Endothelial cell of umbilical vein (primary cell): ENCODE measurements at regions not wholly inside any gene's neighbourhood (a gene's known extent, or its start where the extent isn't known, plus 50 kb on each side); places are given as distances from the start of the nearest gene placed in this dataset.

Experiments used
- BruUV-seq: library from RNA; stranded (reverse); fragments of 400-500 nt; replicated peaks from 2 replicates; lab custom pipeline; 2021; lab: Mats Ljungman, UMichigan
- CTCF ChIA-PET: fragments of 300-600, 350-600 bp; sonication (Branson Sonifier 250); formaldehyde crosslinking; loops from one replicate; lab custom pipeline; 2021; ENCODE audit warnings: antibody characterized with exemption, inconsistent platforms; lab: Charles Lee
- POLR2A ChIA-PET: fragments of 300-600, 350-600 bp; sonication (Branson Sonifier 250); formaldehyde crosslinking; loops from one replicate; lab custom pipeline; 2021; ENCODE audit warnings: antibody characterized with exemption, inconsistent platforms; lab: Charles Lee
- DNase-seq: peaks from one replicate; pipeline ENCODE4 v3.0.0-alpha.2; 2011; ENCODE audit warnings: low read depth, low spot score
- FAIRE-seq: peaks from 2 replicates; lab custom pipeline; 2011; peaks lifted over from hg19 to GRCh38; lab: Jason Lieb, UNC
- H2AFZ ChIP-seq: 2 replicates; pipeline ENCODE4 v1.6.0; 2012; ENCODE audit warnings: low read depth, low read length, control low read depth, inconsistent platforms
- H3K27ac ChIP-seq: 2 replicates; pipeline ENCODE4 v1.5.1; 2011; ENCODE audit warnings: low read depth, mild to moderate bottlenecking, control low read depth, low read length, moderate library complexity; ENCODE audit not compliant: insufficient read depth
- H3K27me3 ChIP-seq, 2 experiments: 2 replicates each; pipeline versions ENCODE4 v1.6.0 to v1.6.1; 2011; ENCODE audit warnings: low read length in 2 of 2, mixed read lengths in 1 of 2; ENCODE audit not compliant: control insufficient read depth in 2 of 2, insufficient read depth in 2 of 2
- H3K36me3 ChIP-seq, 2 experiments: 2 replicates in 1 of 2; 3 replicates in 1 of 2; pipeline ENCODE4 v1.5.1; 2011; ENCODE audit warnings: low read length in 2 of 2, mild to moderate bottlenecking in 1 of 2, moderate library complexity in 1 of 2; ENCODE audit not compliant: control insufficient read depth in 2 of 2, insufficient read depth in 2 of 2; ENCODE audit errors: extremely low read depth in 1 of 2
- H3K4me1 ChIP-seq: 3 replicates; pipeline ENCODE4 v1.5.1; 2011; ENCODE audit warnings: mild to moderate bottlenecking, low read length; ENCODE audit not compliant: control insufficient read depth, insufficient read depth; ENCODE audit errors: extremely low read depth
- H3K4me2 ChIP-seq: 2 replicates; pipeline ENCODE4 v1.6.1; 2011; ENCODE audit warnings: low read length, control low read depth, mixed read lengths; ENCODE audit not compliant: insufficient read depth
- H3K4me3 ChIP-seq, 3 experiments: fragments of 200-600 bp in 1 of 3; sonication (generic), shearing (Covaris generic) in 1 of 3; replicated peaks in 1 of 3; 2 replicates each; pipeline ENCODE4 v1.5.1; 2011 to 2016; ENCODE audit warnings: control low read depth in 3 of 3, low read length in 3 of 3, mild to moderate bottlenecking in 2 of 3, inconsistent platforms in 1 of 3, low read depth in 1 of 3, moderate library complexity in 1 of 3; ENCODE audit not compliant: insufficient read depth in 1 of 3
- H3K79me2 ChIP-seq: 2 replicates; pipeline ENCODE4 v1.6.0; 2012; ENCODE audit warnings: low read length, inconsistent platforms; ENCODE audit not compliant: control insufficient read depth, insufficient read depth
- H3K9ac ChIP-seq: replicated peaks from 2 replicates; pipeline ENCODE3; 2011; ENCODE audit warnings: low read length, control low read depth; ENCODE audit not compliant: insufficient read depth; ENCODE audit errors: extremely low read depth
- H3K9me1 ChIP-seq: replicated peaks from 3 replicates; pipeline ENCODE4 v1.6.0; 2011; ENCODE audit warnings: mild to moderate bottlenecking, low read length; ENCODE audit not compliant: control insufficient read depth, insufficient read depth; ENCODE audit errors: extremely low read depth
- H3K9me3 ChIP-seq: replicated peaks from 2 replicates; pipeline ENCODE4 v1.5.1; 2012; ENCODE audit warnings: low read length, inconsistent platforms; ENCODE audit not compliant: control insufficient read depth, insufficient read depth
- H4K20me1 ChIP-seq: replicated peaks from 2 replicates; pipeline ENCODE3; 2011; ENCODE audit warnings: mild to moderate bottlenecking, low read length; ENCODE audit not compliant: control insufficient read depth, insufficient read depth; ENCODE audit errors: extremely low read depth
- EZH2 ChIP-seq: IDR thresholded peaks from 2 replicates; pipeline ENCODE4 v1.6.1; 2012; ENCODE audit warnings: borderline replicate concordance, low read depth, mild to moderate bottlenecking, moderate library complexity, low read length, inconsistent platforms; ENCODE audit not compliant: severe bottlenecking
- FOS ChIP-seq: IDR thresholded peaks from 2 replicates; pipeline ENCODE4 v1.6.1; 2011; ENCODE audit warnings: mild to moderate bottlenecking, low read length, moderate library complexity, borderline replicate concordance; ENCODE audit not compliant: insufficient read depth
- GATA2 ChIP-seq: IDR thresholded peaks from 2 replicates; pipeline ENCODE4 v1.7.0; 2011; ENCODE audit warnings: low read depth, mild to moderate bottlenecking, moderate library complexity, mixed read lengths, low read length; ENCODE audit not compliant: insufficient read length, insufficient read depth
- JUN ChIP-seq: IDR thresholded peaks from 2 replicates; pipeline ENCODE4 v1.6.1; 2011; ENCODE audit warnings: borderline replicate concordance, low read depth; ENCODE audit not compliant: insufficient read length, insufficient read depth
- POLR2AphosphoS5 ChIP-seq: IDR thresholded peaks from 2 replicates; pipeline ENCODE4 v1.6.1; 2012; ENCODE audit warnings: low read depth, mild to moderate bottlenecking, control low read depth, low read length, moderate library complexity; ENCODE audit not compliant: insufficient read depth
- dilution Hi-C: fragments of 300-500 bp; cut with MboI; formaldehyde crosslinking; loops from one replicate; pipeline ENCODE4 v1.15.0; 2019; ENCODE audit warnings: low sequenced_read_pairs; ENCODE audit not compliant: extremely low pct_ligation_motif_present
- intact Hi-C: fragments of 100-400 bp; cut with micrococcal nuclease; formaldehyde crosslinking; loops from one replicate; pipeline ENCODE4 v1.10.0; 2022
- TF ChIP-seq, protein P1 (sequence below), 2 donors: IDR thresholded peaks; 1 replicate in 1 of 2; 2 replicates in 1 of 2; pipeline ENCODE4 v1.5.1; 2011; ENCODE audit warnings: low read length in 2 of 2, mild to moderate bottlenecking in 2 of 2, moderate library complexity in 2 of 2, control low read depth in 1 of 2, inconsistent platforms in 1 of 2, low read depth in 1 of 2; ENCODE audit not compliant: insufficient read depth in 1 of 2; ENCODE audit errors: extremely low read depth in 1 of 2
- TF ChIP-seq, protein P2 (sequence below): IDR thresholded peaks from 2 replicates; pipeline ENCODE4 v1.6.1; 2011; ENCODE audit not compliant: insufficient read depth, insufficient read length

DNA sequence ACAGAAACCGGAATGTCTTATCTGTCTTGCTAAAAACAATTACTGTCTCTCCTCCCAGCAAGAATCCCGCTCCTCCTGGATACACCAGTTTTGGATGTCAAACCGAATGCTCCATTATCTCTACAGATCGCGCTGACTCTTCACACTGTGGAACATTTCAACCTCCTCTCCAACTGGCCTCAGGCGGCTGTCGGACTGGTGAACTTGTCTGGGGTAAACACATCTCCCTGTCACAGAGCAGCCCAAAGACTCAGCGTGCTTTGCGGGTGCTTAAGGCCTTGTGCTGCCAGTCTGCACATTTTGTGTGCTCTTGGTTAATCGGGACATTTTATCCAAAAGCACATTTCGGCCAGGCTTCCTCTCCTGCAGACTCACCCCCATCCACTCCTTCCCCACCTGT lies 173.1 kb downstream of the ICOS start:
- Histone ChIP-seq H3K9me1 (no peaks in the 10 kb centered on the region), H3K4me3 (no peak overlapping the region), H3K27ac (peak overlapping the region; percentile 74), H3K79me2 (no peaks in the 10 kb centered on the region), H3K9me3 (no peaks in the 10 kb centered on the region), H3K4me2 (peak overlapping the region; percentile 47), H3K9ac (peak overlapping the region; percentile 18), H4K20me1 (no peaks in the 10 kb centered on the region), H3K27me3 (no peaks in the 10 kb centered on the region), H2AFZ (peak overlapping the region; percentile 5), H3K36me3 (no peaks in the 10 kb centered on the region), H3K4me1 (peaks cover 60% of the 10 kb centered on the region)
- dilution Hi-C loops, result no loop called here
- FAIRE-seq (no peak), DNase-seq (peak; percentile 46)
- ChIA-PET POLR2A (interaction anchor here (2.2 kb wide), 1 partner anchor 1572 kb away, joined by 11 read pairs; the partner anchor contains the start of gene NRP2), CTCF (interaction anchor here (1.1 to 3.5 kb wide), 11 partner anchors 24 to 1816 kb away, joined by 3 to 36 read pairs (median 6); no protein-coding TSS in a partner anchor)
- TF ChIP-seq, protein P1, sequence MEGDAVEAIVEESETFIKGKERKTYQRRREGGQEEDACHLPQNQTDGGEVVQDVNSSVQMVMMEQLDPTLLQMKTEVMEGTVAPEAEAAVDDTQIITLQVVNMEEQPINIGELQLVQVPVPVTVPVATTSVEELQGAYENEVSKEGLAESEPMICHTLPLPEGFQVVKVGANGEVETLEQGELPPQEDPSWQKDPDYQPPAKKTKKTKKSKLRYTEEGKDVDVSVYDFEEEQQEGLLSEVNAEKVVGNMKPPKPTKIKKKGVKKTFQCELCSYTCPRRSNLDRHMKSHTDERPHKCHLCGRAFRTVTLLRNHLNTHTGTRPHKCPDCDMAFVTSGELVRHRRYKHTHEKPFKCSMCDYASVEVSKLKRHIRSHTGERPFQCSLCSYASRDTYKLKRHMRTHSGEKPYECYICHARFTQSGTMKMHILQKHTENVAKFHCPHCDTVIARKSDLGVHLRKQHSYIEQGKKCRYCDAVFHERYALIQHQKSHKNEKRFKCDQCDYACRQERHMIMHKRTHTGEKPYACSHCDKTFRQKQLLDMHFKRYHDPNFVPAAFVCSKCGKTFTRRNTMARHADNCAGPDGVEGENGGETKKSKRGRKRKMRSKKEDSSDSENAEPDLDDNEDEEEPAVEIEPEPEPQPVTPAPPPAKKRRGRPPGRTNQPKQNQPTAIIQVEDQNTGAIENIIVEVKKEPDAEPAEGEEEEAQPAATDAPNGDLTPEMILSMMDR (IDR thresholded peaks at IDR 0.05; ENCODE audit: extremely low read depth in 1 of 2, insufficient read depth in 1 of 2, low read depth in 1 of 2, low read length in 2 of 2), result no peak
- TF ChIP-seq JUN (no peak), GATA2 (no peak), POLR2AphosphoS5 (no peak), EZH2 (no peak), FOS (no peak)
- TF ChIP-seq, protein P2, sequence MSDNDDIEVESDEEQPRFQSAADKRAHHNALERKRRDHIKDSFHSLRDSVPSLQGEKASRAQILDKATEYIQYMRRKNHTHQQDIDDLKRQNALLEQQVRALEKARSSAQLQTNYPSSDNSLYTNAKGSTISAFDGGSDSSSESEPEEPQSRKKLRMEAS, result no peak
- BruUV-seq, result no TSS peak
- intact Hi-C loops, result loop anchor here (1.0 to 10.0 kb wide), 10 partner anchors 82 to 1838 kb away; no protein-coding TSS in a partner anchor
